ENCODE measurements at regions not wholly inside any gene's neighbourhood (a gene's known extent, or its start where the extent isn't known, plus 50 kb on each side); places are given as distances from the start of the nearest gene placed in this dataset.
A peak's percentile ranks its signal among the peaks of the same experiment; 100 is the strongest.
"Not testable (repeated sequence)": the region's sequence is repeated elsewhere in the genome, so short reads cannot be mapped to it uniquely, and the experiment has no call there.

DNA sequence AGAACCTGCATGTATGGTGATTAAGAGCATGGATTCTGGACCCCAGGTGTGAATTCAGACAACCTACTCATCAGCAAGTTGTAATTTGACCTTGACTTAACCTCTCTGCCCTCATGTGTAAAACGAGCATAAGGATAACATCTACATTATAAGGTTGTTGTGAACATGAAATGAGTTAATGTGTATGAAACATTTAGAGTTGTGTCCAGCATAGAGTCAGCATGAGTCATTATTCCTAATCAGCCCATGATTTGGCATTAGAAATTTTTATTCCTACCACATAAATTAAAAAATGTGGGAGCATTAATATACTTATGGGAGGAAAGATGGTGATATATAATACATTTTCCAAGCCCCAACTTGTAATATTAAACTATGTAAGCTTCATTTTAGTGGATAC, 95.9 kb upstream of the DDHD1 start:
- DNase-seq, result no peak

DNA sequence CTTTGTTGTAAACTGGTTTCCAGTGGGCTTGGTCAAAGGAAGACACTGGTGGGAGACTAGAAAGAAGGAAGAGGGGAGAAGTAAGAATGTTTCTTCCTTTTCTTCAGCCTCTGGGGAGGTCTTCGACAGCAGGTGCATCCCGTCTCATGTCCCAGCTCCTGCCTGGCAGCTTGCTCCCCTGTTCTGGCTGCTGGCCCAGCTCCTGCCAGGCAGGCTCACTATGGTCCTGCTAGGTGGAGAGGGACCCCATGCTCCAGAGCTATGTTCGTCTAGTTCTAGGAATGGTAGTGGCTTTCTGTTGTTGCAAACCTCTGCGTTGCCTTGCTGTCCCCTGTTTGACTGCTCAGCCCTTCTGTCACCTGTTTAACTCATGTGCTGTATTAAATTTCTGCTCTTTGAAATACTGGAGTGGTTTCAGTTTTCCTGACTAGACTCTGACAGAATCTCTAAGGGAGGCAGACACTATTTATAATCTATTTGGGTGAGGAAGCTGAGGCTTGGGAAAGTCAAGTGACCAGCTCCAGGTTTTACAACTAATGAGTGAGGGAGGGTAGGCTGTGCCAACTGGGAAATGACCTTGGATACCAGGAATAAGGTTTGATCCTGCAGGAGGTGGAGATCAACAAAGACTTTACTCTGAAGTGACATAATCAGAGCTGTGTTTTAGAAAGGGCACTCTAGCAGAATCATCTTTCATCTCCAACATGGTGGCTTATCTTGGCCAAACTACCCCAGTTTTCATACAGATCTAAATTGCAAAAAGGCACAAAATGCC, 94.7 kb upstream of the DDHD1 start:
- no peak for DNase-seq

DNA sequence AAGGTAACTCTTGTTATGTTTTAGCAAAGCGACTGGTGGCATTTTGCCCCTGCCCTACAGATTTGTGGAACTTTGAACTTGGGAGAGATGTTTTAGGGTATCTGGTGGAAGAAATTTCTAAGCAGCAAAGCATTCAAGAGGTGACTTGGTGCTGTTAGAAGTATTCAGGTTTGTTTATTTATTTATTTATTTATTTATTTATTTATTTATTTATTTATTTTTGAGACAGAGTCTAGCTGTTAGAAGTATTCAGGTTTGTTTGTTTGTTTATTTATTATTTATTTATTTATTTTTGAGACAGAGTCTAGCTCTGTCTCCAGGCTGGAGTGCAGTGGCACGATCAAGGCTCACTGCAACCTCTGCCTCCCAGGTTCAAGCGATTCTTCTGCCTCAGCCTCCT, 89.8 kb upstream of the DDHD1 start:
- DNase-seq, result not testable (repeated sequence)

DNA sequence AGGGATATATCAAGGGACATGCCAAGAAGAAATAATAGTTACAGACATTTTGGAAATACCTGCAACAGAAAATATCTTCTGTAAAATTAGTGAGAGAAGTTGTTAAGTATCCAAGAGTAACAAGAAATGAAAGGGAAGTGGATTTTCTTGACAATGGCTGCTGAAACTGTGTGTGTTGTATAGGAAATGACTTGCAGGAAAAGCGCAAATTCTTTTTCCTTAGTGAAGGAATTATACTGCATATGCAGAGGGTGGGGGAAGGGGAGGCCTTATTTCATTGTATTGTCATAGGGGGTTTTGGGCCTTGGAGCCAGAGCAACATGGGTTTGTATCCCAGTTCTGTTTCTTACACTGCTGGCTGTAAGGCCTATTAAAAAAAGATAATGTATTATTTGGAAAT, 84.4 kb upstream of the DDHD1 start:
- no peak for DNase-seq

DNA sequence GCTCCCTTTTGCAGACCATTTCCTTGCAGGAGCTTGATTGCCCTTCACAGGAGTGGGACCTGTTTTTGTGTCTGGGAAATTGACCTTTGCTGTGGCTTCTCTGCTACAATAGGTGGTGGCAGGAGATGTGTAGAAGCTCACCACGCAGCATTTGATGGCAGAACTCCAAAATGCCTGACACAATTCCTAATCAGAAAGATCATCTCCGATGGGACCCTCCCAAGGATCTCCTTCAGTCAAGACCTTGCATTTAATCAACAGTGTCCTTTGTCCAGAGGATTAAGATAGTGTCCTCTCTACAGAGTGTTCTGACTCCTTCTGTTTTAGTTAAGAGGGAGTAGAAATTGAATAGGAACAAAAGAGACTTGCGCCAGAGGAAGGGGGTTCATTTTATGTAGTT, 83.6 kb upstream of the DDHD1 start:
- no peak for DNase-seq

DNA sequence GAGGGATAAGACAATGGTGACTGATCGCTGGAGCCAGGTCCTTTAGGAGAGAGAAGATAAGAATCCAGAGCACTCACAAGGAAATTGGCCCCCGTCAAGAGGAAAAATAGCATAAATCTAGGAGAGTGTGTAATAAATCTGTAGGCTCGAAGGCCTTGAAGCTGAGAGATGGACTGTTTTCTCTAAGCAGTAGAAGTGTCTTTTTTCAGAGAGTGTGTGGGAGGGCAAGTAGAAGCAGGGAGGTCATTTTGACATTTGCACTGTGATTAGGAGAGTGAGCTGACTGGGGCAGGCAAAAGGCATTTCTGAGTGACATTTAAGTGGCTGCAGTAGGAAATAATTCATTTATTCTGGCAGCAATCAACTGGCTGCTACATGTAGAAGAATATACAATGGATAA, 78.0 kb upstream of the DDHD1 start:
- DNase-seq, result no peak

DNA sequence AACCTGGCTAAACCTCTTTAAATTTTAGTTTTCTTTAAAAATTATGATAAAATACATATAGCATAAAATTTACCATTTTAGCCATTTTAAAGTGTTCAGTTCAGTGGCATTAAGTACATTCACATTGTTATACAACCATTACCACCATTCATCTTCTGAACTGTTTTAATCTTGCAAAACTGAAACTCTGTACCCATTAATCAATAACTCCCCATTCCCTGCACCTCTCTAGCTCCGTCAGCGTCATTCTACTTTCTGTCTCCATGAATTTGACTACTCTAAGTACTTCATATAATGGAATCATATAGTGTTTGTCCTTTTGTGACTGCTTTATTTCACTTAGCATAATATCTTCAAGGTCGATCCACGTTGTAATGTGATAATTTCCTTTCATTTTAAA, 75.8 kb upstream of the DDHD1 start:
- DNase-seq, result no peak

DNA sequence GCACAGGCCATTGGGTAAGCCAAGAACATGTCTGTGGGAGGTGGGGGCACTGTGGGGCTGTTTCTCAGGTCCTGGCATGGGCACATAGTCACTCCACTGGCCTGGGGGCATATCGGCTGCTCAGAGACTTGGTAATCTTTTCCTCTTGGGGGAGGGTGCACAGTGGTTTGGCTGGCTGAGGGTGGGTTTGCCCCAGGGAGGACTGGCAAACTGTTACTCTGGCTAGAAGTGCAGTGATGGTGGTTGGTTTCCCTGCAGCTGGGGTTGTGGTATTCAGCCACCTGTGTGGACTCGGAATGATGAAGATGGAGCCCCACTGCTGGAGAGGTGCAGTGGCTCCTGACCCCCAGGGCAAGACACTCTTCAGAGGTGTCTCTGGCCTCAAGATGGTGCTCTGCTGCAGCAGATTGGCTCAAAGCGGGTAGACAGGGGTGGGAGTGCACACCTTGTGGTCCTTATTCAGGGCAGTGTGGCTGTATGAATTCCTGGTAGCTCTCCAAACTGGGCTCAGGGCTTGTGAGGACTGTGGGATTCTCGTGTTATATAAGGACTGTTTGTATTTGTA, 74.1 kb upstream of the DDHD1 start:
- DNase-seq, result no peak

DNA sequence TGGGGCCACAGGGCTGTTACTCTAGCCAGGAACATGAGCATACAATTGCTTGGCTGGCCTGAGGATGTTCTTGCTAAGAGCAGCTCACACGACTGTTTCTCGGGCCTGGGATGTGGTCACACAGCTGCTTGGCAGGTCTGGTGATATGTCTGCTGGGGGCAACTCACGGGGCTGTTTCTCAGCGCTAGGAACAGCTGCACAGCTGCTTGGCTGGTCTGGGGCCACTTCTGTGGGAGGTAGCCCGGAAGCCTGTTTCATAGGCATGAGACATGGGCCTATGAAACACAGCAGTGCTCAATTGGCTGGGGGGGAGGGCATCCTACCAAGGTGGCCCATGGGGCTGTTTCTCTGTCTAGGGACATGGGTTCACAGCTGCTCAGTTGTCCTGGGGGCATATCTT, 73.4 kb upstream of the DDHD1 start:
- DNase-seq, result no peak

DNA sequence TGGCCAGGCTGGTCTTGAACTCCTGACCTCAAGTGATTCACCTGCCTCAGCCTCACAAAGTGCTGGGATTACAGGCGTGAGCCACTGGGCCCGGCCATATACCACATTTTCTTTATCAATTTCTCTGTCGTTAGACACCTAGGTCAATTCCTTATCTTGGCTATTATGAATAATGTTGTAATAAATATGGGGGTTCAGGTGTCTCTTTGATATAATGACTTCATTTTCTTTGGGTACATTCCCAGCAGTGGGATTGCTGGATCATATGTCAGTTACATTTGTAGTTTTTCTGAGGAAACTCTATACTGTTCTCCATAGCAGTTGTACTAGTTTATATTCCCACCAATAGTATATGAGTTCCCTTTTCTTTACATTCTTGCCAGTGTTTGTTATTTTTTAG, 67.8 kb upstream of the DDHD1 start:
- DNase-seq, result no peak

DNA sequence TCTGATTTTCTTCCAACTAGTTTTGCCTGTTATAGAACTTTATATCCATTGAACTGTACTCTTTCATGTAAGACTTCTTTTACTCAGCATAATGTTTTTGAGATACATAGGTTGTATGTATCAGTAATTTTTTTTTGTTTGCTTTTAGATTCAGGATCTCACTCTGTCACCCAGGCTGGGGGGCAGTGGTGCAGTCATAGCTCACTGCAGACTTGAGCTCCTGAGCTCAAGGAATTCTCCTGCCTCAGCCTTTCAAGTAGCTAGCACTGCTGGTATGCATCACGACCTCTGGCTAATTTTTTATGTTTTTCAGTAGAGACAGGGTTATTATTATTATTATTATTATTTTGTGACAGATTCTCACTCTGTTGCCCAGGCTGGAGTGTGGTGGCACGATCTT, 65.0 kb upstream of the DDHD1 start:
- DNase-seq, result no peak

DNA sequence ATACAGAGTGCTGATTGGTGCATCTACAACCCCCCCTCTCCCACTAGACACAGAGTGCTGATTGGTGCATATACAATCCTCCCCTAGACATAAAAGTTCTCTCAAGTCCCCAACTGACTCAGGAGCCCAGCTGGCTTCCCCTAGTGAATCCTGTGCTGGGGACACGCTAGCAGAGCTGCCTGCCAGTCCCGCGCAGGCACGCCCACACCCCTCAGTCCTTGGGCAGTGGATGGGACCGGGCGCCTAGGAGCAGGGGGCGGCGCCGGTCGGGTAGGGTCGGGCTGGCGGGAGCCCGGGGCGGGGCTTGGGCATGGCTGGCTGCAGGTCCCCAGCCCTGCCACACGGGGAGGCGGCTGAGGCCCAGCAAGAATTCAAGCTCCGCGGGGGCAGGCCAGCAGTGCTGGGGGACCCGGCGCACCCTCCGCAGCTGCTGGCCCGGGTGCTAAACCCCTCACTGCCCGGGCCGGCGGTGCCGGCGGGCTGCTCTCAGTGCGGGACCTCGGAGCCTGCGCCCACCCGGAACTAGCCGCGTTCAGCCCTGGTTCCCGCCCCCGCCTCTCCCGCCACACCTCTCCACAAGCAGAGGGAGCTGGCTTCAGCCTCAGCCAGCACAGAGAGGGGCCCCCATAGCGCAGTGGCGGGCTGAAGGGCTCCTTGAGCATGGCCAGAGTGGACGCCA, 64.3 kb upstream of the DDHD1 start:
- no peak for DNase-seq

DNA sequence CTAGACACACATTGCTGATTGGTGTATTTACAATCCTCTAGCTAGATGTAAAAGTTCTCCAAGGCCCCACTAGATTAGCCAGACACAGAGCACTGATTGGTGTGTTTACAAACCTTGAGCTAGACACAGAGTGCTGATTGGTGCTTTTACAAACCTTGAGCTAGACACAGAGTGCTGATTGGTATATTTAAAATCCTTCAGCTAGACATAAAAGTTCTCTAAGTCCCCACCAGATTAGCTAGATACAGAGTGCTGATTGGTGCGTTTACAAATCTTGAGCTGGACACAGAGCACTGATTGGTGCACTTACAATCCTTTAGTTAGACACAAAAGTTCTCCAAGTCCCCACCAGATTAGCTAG, 63.8 kb upstream of the DDHD1 start:
- not testable (repeated sequence) for DNase-seq

DNA sequence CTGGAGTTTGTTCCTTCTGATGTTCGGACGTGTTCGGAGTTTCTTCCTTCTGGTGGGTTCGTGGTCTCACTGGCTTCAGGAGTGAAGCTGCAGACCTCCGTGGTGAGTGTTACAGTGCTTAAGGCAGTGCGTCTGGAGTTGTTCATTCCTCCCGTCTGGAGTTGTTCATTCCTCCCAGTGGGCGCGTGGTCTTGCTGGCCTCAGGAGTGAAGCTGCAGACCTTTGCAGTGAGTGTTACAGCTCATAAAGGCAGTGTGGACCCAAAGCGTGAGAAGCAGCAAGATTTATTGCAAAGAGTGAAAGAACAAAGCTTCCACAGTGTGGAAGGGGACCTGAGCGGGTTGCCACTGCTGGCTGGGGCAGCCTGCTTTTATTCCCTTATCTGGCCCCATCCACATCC, 63.4 kb upstream of the DDHD1 start:
- DNase-seq, result not testable (repeated sequence)

DNA sequence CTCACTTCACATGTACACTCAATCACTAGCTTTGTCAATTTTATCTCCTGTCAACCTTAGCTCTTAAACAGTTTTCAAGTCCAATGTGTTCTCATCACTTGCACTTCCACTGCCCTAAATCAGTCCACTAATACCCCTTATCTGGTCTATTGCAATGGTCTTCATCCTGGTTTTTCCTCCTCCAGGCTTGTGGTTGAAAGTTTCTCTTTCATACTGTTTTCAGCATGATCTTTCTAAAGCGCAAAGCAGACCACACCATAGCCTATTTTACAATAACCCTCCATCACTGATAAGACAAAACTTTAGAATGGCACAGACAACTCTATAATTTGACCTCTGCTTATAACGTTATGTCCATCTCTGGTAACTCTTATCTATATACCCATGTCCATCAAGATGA, 62.0 kb upstream of the DDHD1 start:
- no peak for DNase-seq

DNA sequence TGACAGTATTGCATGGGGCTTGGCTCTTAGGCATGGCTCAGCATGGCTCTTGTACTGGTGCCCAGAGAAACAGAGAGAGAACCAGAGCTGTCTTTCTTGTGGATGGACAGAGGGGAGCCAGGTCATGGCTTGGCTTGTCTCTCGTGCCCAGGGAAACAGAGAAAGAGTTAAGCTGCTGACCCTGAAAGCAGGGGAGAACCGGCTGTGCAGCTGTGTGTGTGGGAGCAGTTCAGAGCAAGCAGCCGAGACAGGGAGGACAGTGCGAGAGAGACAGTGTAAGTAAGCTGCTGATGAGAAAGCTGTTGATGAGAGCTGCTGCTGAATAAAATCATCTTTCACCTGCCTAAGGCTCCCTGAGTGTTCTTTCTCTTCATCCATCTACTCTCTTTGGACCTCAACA, 61.3 kb upstream of the DDHD1 start:
- DNase-seq, result no peak

DNA sequence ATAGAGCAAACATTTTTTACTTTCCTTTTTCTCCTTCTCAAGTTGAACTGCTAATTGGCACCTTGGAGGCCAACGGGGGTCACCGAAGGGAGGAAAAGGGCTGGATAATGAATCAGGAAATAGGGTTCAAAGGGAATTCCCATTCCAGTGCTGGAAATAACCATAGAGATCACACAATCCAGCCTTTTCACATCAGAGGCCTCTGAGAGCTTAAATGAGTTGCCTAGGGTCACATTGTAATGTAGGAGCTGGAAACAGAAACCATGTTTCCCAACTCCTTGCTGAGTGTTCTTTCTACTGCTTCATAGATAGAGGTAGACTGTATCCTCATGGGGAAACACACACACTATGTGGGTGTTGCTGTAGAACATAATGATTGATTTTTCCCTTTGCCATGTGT, 60.6 kb upstream of the DDHD1 start:
- no peak for DNase-seq

DNA sequence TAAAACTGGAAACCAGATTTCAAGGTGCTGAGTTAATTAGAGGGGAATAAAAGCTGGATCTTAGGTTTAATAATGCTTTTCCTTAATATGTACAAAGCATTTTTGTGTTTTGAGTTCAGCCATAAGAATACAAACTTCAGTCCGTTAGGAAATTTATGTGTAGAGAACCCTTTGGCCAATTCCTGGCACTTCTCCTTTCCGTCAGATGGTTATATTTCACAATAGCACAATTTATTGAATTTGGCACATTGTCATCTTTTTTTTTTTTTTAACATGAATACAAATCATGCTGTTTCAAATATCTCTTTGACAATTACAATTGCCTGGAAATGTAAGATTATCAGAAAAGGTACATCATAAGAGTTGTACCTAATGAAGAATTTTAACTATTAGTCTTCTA, 56.2 kb upstream of the DDHD1 start:
- DNase-seq, result peak; percentile 44

All from midbrain (tissue), 1 donor.